Renal cortex interstitium (tissue), 11 donors: ENCODE measurements at regions not wholly inside any gene's neighbourhood (a gene's known extent, or its start where the extent isn't known, plus 50 kb on each side); places are given as distances from the start of the nearest gene placed in this dataset.

Experiments used
- DNase-seq, 11 donors: peaks; one replicate each; pipeline ENCODE4 v3.0.0-alpha.2; 2013; ENCODE audit warnings: low read depth in 9 of 11, low spot score in 4 of 11; ENCODE audit errors: extremely low read depth in 1 of 11

DNA sequence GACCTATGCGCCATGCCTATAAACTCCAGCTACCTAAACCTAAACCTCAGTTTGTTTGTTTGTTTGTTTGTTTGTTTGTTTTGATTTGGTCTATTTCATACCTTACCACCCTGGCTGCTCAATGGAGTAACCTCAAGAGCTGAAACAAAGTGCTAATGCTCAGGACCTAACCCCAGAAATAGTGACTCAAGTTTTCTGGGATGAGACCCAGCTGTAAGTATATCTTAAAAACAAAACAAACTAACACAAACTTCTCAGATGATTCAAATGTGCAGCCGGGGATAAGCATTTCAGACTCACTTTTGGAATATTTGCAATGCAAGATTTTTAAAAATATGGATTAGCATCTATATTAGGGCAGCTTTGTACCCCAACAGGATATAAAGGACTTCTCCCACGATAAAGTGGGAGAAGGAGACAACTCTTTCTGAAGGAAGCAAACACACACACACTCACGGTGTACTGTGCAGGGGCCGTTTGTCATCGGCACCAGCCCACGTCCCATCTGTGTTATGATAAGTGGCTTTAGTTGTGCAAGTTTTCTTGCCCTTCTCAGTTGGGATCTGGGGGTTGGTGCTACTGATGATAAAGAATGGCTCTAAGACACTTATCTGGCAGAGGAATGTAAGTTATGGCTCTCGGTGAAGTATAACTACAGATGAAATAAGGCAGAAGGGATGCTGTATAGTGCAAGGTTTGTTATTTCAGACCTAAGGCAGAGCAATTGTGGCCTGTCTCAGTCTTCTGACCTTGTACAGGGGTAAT, 516.7 kb upstream of the TMEM132C start:
- no peak for DNase-seq

GRCh38 chr12:127752802-127753201, 514.2 kb upstream of the TMEM132C start:
- no peak for DNase-seq

GRCh38 chr12:127760357-127760756, 506.6 kb upstream of the TMEM132C start:
- DNase-seq: no peak

DNA sequence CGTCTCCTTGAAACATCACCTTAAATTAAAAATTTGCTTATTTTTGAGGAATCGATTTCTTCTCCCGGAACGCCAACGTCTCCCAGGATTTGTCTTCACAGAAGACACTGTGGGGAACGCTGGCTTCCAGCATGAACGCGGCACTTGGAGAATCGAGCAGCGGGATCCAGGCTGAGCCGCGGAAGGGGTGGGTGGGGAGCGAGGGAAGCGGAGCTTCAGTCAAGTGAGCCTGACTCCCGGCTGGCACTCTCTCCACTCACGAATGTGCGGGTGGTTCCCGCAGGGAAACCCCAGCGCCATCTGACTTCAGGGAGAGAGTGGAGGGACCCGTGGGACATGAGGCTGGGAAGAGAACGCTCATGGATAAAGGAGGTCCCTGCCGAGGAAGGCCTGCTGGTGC, 506.0 kb upstream of the TMEM132C start:
- DNase-seq: no peak

GRCh38 chr12:127761880-127762279, 505.1 kb upstream of the TMEM132C start:
- no peak for DNase-seq

- no peak for DNase-seq
Observed at GRCh38 chr12:127767656-127768055, 499.3 kb upstream of the TMEM132C start.

DNA sequence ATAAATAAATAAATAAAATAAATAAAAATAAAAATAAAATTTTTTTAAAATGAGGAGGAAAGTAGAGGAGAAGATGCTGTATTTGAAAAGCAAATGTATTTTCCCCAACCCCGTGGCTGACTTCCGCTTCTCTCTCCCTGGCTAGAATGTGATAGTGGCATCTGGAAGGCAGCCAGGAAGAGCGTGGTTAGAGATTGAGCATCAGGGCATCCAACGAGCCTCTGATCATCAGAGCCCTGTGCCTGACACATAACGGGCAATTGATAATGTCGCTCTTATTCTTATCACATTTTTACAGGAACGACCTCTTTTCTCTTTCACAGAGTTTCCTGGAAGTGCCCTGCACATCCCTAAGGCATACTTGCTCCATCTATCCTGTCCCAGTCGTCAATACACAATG, 496.9 kb upstream of the TMEM132C start:
- DNase-seq: no peak

DNA sequence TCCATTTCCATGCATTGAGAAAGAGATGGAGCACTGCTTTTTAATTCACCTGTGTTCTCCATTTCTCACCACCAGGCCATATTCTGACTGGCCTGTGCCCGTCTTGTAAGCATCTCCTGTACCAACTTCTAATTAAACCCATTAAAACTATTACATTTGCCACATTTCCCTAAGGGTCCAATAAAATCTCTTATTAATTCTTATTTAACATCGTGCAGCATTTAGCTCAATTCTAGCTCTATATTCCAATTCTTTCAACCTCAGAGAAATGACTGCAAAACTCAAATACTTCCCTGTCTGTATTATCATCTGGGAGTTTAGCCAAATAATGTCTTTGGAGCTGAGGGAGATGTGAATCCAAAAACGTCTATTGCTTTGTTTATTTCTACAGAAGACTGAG, 495.4 kb upstream of the TMEM132C start:
- DNase-seq: no peak

DNA sequence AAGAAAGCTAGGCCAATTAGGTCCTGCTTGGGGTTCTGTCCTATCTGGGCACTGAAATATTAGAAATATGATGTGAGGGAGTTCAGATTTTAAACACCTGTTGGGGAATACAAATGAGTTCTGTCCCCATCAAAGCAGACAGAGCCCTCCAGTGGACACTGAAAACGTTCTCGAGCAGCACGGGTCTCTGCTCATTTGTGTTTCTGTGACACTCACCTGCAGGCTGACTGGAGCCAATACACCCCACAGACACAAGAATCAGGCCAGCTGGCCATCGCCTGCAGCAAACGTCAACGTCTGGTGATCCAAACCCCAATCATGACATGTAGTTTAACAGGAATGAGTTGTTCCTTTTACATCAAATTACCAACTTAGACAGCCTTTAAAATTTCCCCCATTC, 493.4 kb upstream of the TMEM132C start:
- DNase-seq: peak in 1 of 11 donors; percentile 2

DNA sequence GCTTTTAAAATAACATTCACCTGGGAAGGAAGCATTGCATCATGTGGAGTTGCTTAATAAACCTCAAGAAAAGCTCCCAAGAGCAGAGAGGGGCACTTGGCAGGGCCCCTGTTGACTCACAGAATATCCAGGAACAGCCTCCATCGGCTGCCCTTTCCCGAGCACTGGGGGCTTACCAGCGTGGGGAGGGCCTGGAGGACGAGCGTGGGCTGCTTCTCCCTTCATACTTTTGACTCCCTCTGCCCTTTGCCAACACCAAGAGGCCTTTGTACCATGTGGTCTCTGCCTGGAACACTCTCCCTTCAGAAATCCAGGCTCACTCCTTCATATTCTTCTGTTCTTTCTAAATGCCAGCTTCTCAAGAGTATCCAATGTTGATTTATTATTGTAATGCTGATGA, 492.1 kb upstream of the TMEM132C start:
- DNase-seq: no peak

DNA sequence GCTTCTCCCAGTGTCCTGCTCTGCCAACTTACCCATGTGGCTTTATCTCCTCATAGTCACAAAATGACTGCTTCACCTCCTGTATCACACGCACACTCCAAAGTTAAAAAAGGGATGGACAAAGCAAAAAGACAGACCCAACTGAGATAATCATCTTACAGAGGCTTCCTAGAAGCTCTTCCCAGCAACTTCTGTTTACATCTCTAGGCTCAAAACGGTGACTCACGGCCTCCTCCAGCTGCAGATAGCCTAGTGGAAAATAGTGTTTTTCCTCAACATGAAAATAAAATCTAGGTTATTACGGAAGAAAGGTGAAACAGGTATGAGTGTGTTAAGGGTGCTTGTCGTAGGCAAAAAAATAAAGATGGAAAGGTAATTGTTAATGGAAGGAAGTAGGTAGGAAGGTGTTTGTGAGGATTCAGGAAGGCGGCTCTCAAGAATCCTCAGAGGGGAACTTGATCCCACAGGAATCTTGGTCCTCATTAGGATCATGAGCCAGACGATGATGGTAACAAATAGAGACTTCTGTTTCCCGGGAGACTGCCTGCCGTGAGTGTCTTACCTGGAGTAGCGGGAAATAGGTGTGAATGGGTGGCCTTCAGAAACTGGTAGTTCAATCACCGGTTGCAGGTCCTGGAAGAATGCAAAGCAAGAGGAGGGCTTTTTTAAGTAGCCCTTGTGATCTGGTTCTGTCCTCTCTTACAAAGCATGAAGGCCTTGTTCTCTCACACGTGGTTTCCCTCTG, 487.5 kb upstream of the TMEM132C start:
- DNase-seq: no peak

DNA sequence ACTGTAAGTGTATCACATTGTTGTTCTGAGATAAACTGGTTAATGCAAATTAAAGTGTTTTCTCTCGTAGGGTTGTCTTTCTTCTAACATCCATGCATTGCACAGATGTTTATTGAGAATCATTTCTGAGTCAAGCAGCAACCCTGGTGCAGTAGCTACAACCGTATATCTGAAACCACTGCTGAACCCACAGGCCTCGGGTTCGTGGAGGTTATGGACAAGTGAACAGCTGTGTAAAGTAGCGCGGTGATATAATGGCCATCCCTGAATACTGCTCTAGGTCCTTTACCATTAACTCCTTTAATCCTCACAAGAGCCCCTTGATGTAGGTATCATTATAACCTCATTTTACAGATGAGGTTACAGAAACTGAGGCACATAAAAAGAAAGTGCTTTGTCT, 486.1 kb upstream of the TMEM132C start:
- DNase-seq: no peak

DNA sequence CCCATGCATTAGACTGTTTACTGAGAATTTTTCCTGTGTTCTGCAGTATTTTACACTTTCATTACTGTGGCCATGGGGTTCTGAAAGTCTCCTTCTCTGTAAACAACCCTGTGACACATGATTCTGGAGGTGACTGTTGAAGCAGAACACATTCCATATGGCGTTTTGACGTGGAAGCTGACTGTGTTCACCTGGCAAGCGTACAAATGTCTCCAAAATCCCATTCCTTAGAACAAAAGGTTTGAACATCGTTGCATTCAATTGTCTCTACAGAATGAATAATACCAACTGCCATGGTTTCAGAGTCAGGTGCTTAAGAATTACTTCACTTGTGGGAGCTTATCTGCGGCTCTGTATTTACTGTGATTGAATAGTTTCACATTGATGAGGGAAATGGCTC, 485.6 kb upstream of the TMEM132C start:
- DNase-seq: no peak

- no peak for DNase-seq
Observed at GRCh38 chr12:127785540-127785939, 481.4 kb upstream of the TMEM132C start.

DNA sequence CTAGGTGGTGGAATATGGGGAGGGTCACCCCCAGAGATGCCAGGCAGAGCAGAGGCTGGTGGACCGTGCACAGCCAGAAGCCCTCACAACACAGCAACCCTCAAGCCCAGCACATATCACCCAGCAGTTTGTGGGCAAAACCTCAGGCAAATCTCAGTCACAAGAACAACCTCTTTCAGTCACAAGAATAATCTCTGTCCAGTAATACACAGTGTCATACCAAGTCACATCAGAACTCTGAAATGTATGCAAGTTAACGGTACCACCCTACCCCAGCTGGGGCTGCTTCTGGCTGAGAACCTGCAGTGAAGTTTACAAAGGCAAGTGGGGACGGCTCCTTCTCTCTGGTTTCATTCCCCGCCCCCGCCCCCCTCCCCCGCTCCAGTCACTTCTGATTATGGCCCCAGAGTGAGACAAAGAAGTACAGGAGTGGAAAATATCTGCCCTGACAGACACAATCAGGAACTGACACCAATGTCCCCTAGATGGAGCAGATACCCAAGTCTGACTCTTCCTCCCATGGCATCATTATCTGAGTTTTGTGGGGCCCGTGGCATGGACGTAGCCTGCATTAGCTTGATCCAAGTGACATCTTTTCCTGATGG, 480.9 kb upstream of the TMEM132C start:
- no peak for DNase-seq

DNA sequence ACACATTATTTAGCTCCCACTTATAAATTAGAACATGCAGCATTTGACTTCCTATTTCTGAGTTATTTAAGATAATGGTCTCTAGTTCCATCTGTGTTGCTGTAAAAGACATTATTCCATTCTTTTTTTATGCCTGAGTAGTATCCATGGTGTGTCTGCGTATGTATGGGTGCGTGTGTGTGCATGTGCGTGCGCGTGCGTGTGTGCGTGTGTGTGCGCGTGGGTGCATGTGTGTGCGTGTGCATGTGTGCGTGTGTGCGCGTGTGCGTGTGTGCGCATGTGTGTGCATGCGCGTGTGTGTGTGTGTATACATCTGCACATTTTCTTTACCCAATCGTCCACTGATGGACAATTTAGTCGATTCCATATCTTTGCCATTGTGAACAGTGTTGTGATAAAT, 479.4 kb upstream of the TMEM132C start:
- no peak for DNase-seq

GRCh38 chr12:127790376-127790775, 476.6 kb upstream of the TMEM132C start:
- DNase-seq: no peak

GRCh38 chr12:127791217-127791616, 475.8 kb upstream of the TMEM132C start:
- no peak for DNase-seq

GRCh38 chr12:127797918-127798317, 469.1 kb upstream of the TMEM132C start:
- DNase-seq: no peak

DNA sequence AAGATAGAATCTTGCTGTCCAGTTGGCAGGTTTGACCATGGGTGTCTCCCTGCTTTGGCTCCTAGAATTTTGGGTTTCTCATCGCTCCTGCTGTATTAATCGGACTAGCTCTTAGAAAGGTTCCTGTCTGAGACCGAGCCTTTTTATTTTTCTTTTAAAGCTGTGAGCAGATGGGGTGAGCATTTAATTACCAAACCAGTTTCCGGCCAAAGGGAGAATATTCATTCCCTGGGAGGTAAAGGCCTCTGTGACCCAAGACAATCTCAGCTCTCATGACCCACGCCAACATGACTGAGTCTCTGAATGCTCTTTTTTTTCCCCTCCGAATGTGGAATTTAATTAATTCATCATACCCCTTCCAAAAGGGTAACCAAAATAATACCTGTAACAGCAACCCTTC, 464.7 kb upstream of the TMEM132C start:
- no peak for DNase-seq
